CD4-positive, alpha-beta T cell (primary cell): ENCODE measurements at regions not wholly inside any gene's neighbourhood (a gene's known extent, or its start where the extent isn't known, plus 50 kb on each side); places are given as distances from the start of the nearest gene placed in this dataset.

Experiments used
- ATAC-seq: fragments of 200-7000 bp; cut with Tn5 transposase; one replicate; pipeline ENCODE4 v1.10.0; 2022; ENCODE audit warnings: mild to moderate bottlenecking; ENCODE audit not compliant: poor library complexity
- CTCF ChIA-PET: fragments of 350-600 bp; sonication (Branson Sonifier 250); formaldehyde crosslinking; loops from one replicate; lab custom pipeline; 2021; ENCODE audit warnings: antibody characterized with exemption, inconsistent platforms; lab: Charles Lee
- POLR2A ChIA-PET: fragments of 350-600 bp; sonication (Branson Sonifier 250); formaldehyde crosslinking; loops from one replicate; lab custom pipeline; 2021; ENCODE audit warnings: antibody characterized with exemption, inconsistent platforms; lab: Charles Lee
- DNase-seq, 14 experiments: peaks; one replicate each; pipeline ENCODE4 v3.0.0-alpha.2; 2013 to 2020; ENCODE audit warnings: mixed read lengths in 2 of 14
- H3K27ac ChIP-seq, 2 donors: one replicate each; pipeline versions ENCODE4 v1.5.1 to v1.7.0; 2013; ENCODE audit warnings: low read length in 2 of 2, low read depth in 1 of 2, mild to moderate bottlenecking in 1 of 2
- H3K27me3 ChIP-seq, 2 experiments: 1 replicate in 1 of 2; 2 replicates in 1 of 2; pipeline versions ENCODE4 v1.6.1 to v1.7.0; 2013; ENCODE audit warnings: low read length in 2 of 2, control low read depth in 1 of 2, mild to moderate bottlenecking in 1 of 2, moderate library complexity in 1 of 2; ENCODE audit not compliant: insufficient read depth in 2 of 2, control insufficient read depth in 1 of 2
- H3K36me3 ChIP-seq: one replicate; pipeline ENCODE4 v1.6.1; 2013; ENCODE audit warnings: low read length, control low read depth; ENCODE audit not compliant: insufficient read depth
- H3K4me1 ChIP-seq: one replicate; pipeline ENCODE4 v1.6.1; 2013; ENCODE audit warnings: low read length, control low read depth; ENCODE audit not compliant: insufficient read depth
- H3K4me3 ChIP-seq: one replicate; pipeline ENCODE4 v1.5.1; 2013; ENCODE audit warnings: mild to moderate bottlenecking, low read length, moderate library complexity
- H3K9me3 ChIP-seq, 2 experiments: 1 replicate in 1 of 2; 2 replicates in 1 of 2; pipeline versions ENCODE4 v1.6.1 to v1.7.0; 2013; ENCODE audit warnings: low read length in 2 of 2, mild to moderate bottlenecking in 2 of 2, control low read depth in 1 of 2, moderate library complexity in 1 of 2; ENCODE audit not compliant: control insufficient read depth in 1 of 2, insufficient read depth in 1 of 2
- H3K27ac Mint-ChIP-seq: one replicate; pipeline ENCODE4 v1.8.0; 2020; ENCODE audit warnings: mixed read lengths
- H3K27me3 Mint-ChIP-seq: one replicate; pipeline ENCODE4 v1.8.0; 2021; ENCODE audit warnings: mixed read lengths
- H3K36me3 Mint-ChIP-seq: one replicate; pipeline ENCODE4 v1.8.0; 2021; ENCODE audit warnings: low read depth, mixed read lengths
- H3K4me1 Mint-ChIP-seq: one replicate; pipeline ENCODE4 v1.8.0; 2021; ENCODE audit warnings: low read depth, mixed read lengths
- H3K4me3 Mint-ChIP-seq: one replicate; pipeline ENCODE4 v1.8.0; 2020; ENCODE audit warnings: mild to moderate bottlenecking, mixed read lengths
- H3K9me3 Mint-ChIP-seq: one replicate; pipeline ENCODE4 v1.8.0; 2020; ENCODE audit warnings: mixed read lengths
- intact Hi-C, 2 experiments: fragments of 100-400 bp; cut with DNase I in 1 of 2; cut with micrococcal nuclease in 1 of 2; formaldehyde crosslinking; loops; one replicate each; pipeline versions ENCODE4 v1.15.1 to v1.9.0; 2023 to 2025; cut with DNase I, micrococcal nuclease
- TF ChIP-seq, protein P1 (sequence below): fragments of 200-600 bp; IDR thresholded peaks from one replicate; pipeline ENCODE4 v1.8.0; 2022; ENCODE audit warnings: antibody characterized with exemption, mild to moderate bottlenecking

DNA sequence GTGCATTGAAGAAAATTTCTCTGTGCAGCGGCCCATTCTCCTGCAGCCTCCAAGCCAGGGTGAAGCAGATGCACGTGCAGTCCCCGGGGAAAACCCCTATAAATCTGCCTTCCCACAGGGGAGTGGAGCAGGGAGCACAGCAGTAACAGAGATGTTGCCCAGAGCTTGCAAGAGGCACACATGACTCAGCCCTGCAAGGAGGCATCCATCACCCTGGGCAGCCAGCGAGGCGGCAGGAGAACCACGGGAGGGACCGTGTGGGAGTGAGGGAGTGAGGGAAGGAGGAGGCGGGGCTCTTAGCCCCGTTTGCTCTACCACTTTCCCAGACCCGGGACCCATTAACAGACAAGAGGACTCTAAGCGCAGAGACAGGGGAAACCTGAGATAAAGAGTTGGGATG, 96.2 kb upstream of the ARAP3 start:
- Histone ChIP-seq H3K36me3 (no peaks in the 10 kb centered on the region), H3K27me3 (no peaks in the 10 kb centered on the region), H3K4me1 (no peaks in the 10 kb centered on the region), H3K4me3 (no peak overlapping the region), H3K9me3 (no peaks in the 10 kb centered on the region), H3K27ac (no peak overlapping the region)
- no peaks in the 10 kb centered on the region for H3K9me3 Mint-ChIP-seq
- ChIA-PET CTCF (no interaction called here), POLR2A (no interaction called here)
- no peak overlapping the region for H3K27ac Mint-ChIP-seq
- intact Hi-C loops, result loop anchor here in 1 of 2 experiments (5.0 kb wide), 1 partner anchor 51 kb away; no protein-coding TSS in a partner anchor
- ATAC-seq (no peak), DNase-seq (no peak)
- H3K4me3 Mint-ChIP-seq, result no peak overlapping the region
- TF ChIP-seq, protein P1, sequence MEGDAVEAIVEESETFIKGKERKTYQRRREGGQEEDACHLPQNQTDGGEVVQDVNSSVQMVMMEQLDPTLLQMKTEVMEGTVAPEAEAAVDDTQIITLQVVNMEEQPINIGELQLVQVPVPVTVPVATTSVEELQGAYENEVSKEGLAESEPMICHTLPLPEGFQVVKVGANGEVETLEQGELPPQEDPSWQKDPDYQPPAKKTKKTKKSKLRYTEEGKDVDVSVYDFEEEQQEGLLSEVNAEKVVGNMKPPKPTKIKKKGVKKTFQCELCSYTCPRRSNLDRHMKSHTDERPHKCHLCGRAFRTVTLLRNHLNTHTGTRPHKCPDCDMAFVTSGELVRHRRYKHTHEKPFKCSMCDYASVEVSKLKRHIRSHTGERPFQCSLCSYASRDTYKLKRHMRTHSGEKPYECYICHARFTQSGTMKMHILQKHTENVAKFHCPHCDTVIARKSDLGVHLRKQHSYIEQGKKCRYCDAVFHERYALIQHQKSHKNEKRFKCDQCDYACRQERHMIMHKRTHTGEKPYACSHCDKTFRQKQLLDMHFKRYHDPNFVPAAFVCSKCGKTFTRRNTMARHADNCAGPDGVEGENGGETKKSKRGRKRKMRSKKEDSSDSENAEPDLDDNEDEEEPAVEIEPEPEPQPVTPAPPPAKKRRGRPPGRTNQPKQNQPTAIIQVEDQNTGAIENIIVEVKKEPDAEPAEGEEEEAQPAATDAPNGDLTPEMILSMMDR, result no peak
- no peaks in the 10 kb centered on the region for H3K4me1 Mint-ChIP-seq
- no peaks in the 10 kb centered on the region for H3K36me3 Mint-ChIP-seq
- H3K27me3 Mint-ChIP-seq, result no peaks in the 10 kb centered on the region

DNA sequence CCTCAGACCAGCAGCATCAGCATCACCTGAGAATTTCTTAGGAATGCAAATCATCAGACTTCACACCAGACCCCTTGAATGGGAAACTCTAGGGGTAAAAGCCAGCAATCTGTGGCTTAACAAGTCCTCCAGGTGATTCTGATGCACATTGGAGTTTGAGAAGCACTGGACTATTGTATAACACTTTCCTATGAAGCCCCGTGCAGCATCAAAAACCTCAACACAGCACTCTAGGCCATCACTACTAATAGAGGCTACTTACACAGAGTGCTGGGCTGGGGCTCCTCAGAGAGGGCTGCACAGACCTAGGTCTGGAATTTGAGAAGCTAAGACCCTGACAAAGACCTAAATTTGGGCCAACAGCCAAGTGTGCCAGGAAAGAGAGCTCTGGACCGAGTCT, 95.7 kb upstream of the ARAP3 start:
- H3K27ac ChIP-seq, result no peak overlapping the region
- no peak overlapping the region for H3K4me3 Mint-ChIP-seq
- no peaks in the 10 kb centered on the region for H3K4me1 Mint-ChIP-seq
- no peak for ATAC-seq
- intact Hi-C loops, result loop anchor here in 1 of 2 experiments (5.0 kb wide), 1 partner anchor 50 kb away; no protein-coding TSS in a partner anchor
- no peaks in the 10 kb centered on the region for H3K4me1 ChIP-seq
- no peak for DNase-seq
- no peaks in the 10 kb centered on the region for H3K36me3 ChIP-seq
- TF ChIP-seq, protein P1, result no peak
- H3K36me3 Mint-ChIP-seq, result no peaks in the 10 kb centered on the region
- no peaks in the 10 kb centered on the region for H3K27me3 Mint-ChIP-seq
- no peaks in the 10 kb centered on the region for H3K9me3 Mint-ChIP-seq
- H3K4me3 ChIP-seq, result no peak overlapping the region
- no peak overlapping the region for H3K27ac Mint-ChIP-seq
- H3K9me3 ChIP-seq, result no peaks in the 10 kb centered on the region
- ChIA-PET POLR2A (no interaction called here), CTCF (no interaction called here)
- H3K27me3 ChIP-seq, result no peaks in the 10 kb centered on the region

DNA sequence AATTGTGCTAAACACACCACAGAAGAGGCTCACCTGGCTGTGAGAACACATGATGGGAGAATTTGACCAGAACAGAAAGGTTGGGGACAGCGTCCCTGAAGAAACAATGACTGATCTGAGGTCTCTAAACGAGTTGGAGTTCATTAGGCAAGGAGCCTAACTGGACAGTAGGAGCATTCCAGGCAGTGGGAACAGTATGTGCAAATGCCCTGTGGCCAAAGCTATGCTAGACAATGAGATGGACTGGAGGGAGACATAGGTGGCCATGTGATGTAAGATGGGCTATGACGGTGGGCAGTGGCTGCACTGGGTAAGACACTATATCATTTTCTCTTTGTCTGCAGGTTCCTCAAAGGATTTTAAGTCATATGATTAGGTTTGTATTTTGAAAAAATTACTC, 95.1 kb upstream of the ARAP3 start:
- no peak overlapping the region for H3K27ac ChIP-seq
- no peak overlapping the region for H3K4me3 ChIP-seq
- H3K4me1 ChIP-seq, result no peaks in the 10 kb centered on the region
- H3K9me3 ChIP-seq, result no peaks in the 10 kb centered on the region
- no peak overlapping the region for H3K4me3 Mint-ChIP-seq
- no peak for DNase-seq
- intact Hi-C loops, result loop anchor here in 1 of 2 experiments (5.0 kb wide), 1 partner anchor 50 kb away; no protein-coding TSS in a partner anchor
- no peak overlapping the region for H3K27ac Mint-ChIP-seq
- TF ChIP-seq, protein P1, result no peak
- ChIA-PET CTCF (no interaction called here), POLR2A (no interaction called here)
- H3K36me3 Mint-ChIP-seq, result no peaks in the 10 kb centered on the region
- no peak for ATAC-seq
- H3K9me3 Mint-ChIP-seq, result no peaks in the 10 kb centered on the region
- H3K36me3 ChIP-seq, result no peaks in the 10 kb centered on the region
- no peaks in the 10 kb centered on the region for H3K27me3 ChIP-seq
- no peaks in the 10 kb centered on the region for H3K27me3 Mint-ChIP-seq
- no peaks in the 10 kb centered on the region for H3K4me1 Mint-ChIP-seq
